ENCODE measurements at regions not wholly inside any gene's neighbourhood (a gene's known extent, or its start where the extent isn't known, plus 50 kb on each side); places are given as distances from the start of the nearest gene placed in this dataset.

DNA sequence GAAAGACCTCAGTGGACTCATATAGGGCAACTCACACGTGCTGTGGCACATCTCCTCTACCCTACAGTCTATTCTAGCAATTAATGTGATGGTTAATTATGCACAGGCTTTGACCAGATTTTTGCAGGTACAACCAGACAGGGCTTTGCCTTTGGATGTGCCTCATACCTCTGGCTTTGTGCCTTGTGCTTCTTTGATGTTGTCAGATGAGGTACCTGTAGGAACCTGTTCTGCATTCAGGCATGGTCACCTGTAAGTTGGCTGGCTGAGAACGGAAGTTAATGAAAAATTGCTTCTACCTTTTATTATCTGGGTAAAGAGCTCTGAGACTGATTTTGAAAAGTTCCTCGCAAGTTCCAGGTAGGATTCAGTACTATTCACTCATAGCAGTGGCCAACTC is 462.9 kb upstream of the ZFHX3 start:
- Histone ChIP-seq H3K9ac (ENCODE audit: low read length) (no peak overlapping the region), H3K79me2 (ENCODE audit: low read length) (no peaks in the 10 kb centered on the region), H3K4me1 (ENCODE audit: low read length) (no peaks in the 10 kb centered on the region), H2AFZ (ENCODE audit: low read depth, low read length) (no peak overlapping the region), H3K9me3 (ENCODE audit: insufficient read depth, low read length) (no peaks in the 10 kb centered on the region), H3K4me2 (ENCODE audit: low read length) (no peak overlapping the region), H3K4me3 (ENCODE audit: low read length) (no peak overlapping the region), H3K36me3 (replicated peaks; ENCODE audit: low read depth, low read length) (no peaks in the 10 kb centered on the region), H3K27ac (ENCODE audit: low read length) (no peak overlapping the region), H3K27me3 (ENCODE audit: low read depth, low read length) (no peaks in the 10 kb centered on the region), H4K20me1 (ENCODE audit: insufficient read depth, low read length) (no peaks in the 10 kb centered on the region)
- TF ChIP-seq CTCF (IDR thresholded peaks at IDR 0.05; ENCODE audit: low read depth, low read length) (no peak), EZH2phosphoT487 (IDR thresholded peaks at IDR 0.05; ENCODE audit: low read depth) (no peak)

DNA sequence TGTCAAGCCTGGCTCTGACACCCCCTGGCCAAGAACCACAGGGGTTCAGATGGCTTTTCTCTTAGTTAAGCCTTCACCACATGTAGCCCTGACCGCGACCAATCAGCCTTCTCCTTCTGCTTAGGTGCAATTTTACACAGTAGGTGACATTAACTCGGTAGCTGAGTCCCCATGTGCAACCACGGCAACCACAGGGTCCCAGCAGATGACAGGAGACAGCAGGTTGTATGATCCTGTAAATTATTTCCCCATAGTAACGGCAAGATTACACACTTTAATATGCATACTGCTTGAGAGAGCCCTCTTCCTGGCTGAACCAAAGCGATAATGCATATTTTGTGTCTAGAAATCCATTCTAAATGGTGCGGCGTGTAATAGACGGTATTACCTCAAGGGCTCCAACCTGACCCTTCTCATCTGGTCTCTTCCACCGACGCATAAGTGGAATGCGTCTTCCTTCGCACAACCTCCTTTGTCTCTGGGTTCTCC is 458.7 kb upstream of the ZFHX3 start:
- Histone ChIP-seq H3K27ac (ENCODE audit: low read length) (no peak overlapping the region), H2AFZ (ENCODE audit: low read depth, low read length) (no peak overlapping the region)
- TF ChIP-seq CTCF (IDR thresholded peaks at IDR 0.05; ENCODE audit: low read depth, low read length) (no peak), EZH2phosphoT487 (IDR thresholded peaks at IDR 0.05; ENCODE audit: low read depth) (no peak)

DNA sequence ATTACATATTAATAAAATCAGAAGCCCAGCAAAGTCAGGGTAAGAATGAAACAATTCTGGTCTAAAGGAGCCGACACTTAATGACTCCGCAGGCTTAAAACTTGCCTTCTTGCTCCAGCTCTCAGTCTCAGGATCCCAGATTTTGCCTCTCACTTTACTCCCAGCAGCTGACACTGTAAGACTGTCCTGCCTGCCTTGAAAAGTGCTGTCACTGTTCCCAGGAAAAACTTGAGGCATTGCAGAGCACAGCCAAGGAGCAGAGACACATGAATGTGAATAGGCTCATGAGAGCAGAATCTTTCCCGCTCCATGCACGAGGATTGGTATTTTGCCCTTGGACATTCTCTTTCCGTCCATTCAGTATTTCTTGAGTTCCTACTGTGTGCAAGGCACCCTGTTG is 457.6 kb upstream of the ZFHX3 start:
- H3K4me2 ChIP-seq (ENCODE audit: low read length), result no peak overlapping the region
- H3K27ac ChIP-seq (ENCODE audit: low read length), result no peak overlapping the region
- H3K9ac ChIP-seq (ENCODE audit: low read length), result no peak overlapping the region
- H2AFZ ChIP-seq (ENCODE audit: low read depth, low read length), result no peak overlapping the region
- no peaks in the 10 kb centered on the region for H3K79me2 ChIP-seq (ENCODE audit: low read length)
- no peaks in the 10 kb centered on the region for H4K20me1 ChIP-seq (ENCODE audit: insufficient read depth, low read length)
- TF ChIP-seq CTCF (IDR thresholded peaks at IDR 0.05; ENCODE audit: low read depth, low read length) (no peak), EZH2phosphoT487 (IDR thresholded peaks at IDR 0.05; ENCODE audit: low read depth) (no peak)
- H3K4me3 ChIP-seq (ENCODE audit: low read length), result no peak overlapping the region
- H3K27me3 ChIP-seq (ENCODE audit: low read depth, low read length), result peaks cover 9% of the 10 kb centered on the region; the same call in 1 of the 2 replicates
- no peaks in the 10 kb centered on the region for H3K9me3 ChIP-seq (ENCODE audit: insufficient read depth, low read length)
- no peaks in the 10 kb centered on the region for H3K4me1 ChIP-seq (ENCODE audit: low read length)
- no peaks in the 10 kb centered on the region for H3K36me3 ChIP-seq (replicated peaks; ENCODE audit: low read depth, low read length)

More for the DNA sequence above, 458.7 kb upstream of the ZFHX3 start:
- Histone ChIP-seq H3K9ac (ENCODE audit: low read length) (no peak overlapping the region), H3K79me2 (ENCODE audit: low read length) (no peaks in the 10 kb centered on the region), H3K36me3 (replicated peaks; ENCODE audit: low read depth, low read length) (no peaks in the 10 kb centered on the region), H4K20me1 (ENCODE audit: insufficient read depth, low read length) (no peaks in the 10 kb centered on the region), H3K4me3 (ENCODE audit: low read length) (no peak overlapping the region), H3K27me3 (ENCODE audit: low read depth, low read length) (peaks cover 9% of the 10 kb centered on the region; the same call in 1 of the 2 replicates), H3K4me1 (ENCODE audit: low read length) (no peaks in the 10 kb centered on the region), H3K9me3 (ENCODE audit: insufficient read depth, low read length) (no peaks in the 10 kb centered on the region), H3K4me2 (ENCODE audit: low read length) (no peak overlapping the region)

GRCh38 chr16:73504591-73505575 is 457.0 kb upstream of the ZFHX3 start:
- no peaks in the 10 kb centered on the region for H3K79me2 ChIP-seq (ENCODE audit: low read length)
- no peaks in the 10 kb centered on the region for H4K20me1 ChIP-seq (ENCODE audit: insufficient read depth, low read length)
- H3K4me2 ChIP-seq (ENCODE audit: low read length), result no peak overlapping the region

More at GRCh38 chr16:73504591-73505575, 457.0 kb upstream of the ZFHX3 start:
- no peak overlapping the region for H2AFZ ChIP-seq (ENCODE audit: low read depth, low read length)
- no peak overlapping the region for H3K4me3 ChIP-seq (ENCODE audit: low read length)
- H3K36me3 ChIP-seq (replicated peaks; ENCODE audit: low read depth, low read length), result no peaks in the 10 kb centered on the region
- H3K27me3 ChIP-seq (ENCODE audit: low read depth, low read length), result peaks cover 9% of the 10 kb centered on the region; the same call in 1 of the 2 replicates
- no peak overlapping the region for H3K9ac ChIP-seq (ENCODE audit: low read length)
- no peak overlapping the region for H3K27ac ChIP-seq (ENCODE audit: low read length)
- H3K4me1 ChIP-seq (ENCODE audit: low read length), result no peaks in the 10 kb centered on the region
- TF ChIP-seq EZH2phosphoT487 (IDR thresholded peaks at IDR 0.05; ENCODE audit: low read depth) (no peak), CTCF (IDR thresholded peaks at IDR 0.05; ENCODE audit: low read depth, low read length) (no peak)
- no peaks in the 10 kb centered on the region for H3K9me3 ChIP-seq (ENCODE audit: insufficient read depth, low read length)
